HG03196 (cell line): ENCODE measurements at regions not wholly inside any gene's neighbourhood (a gene's known extent, or its start where the extent isn't known, plus 50 kb on each side); places are given as distances from the start of the nearest gene placed in this dataset.

Experiments
- ATAC-seq: cut with Tn5 transposase; IDR thresholded peaks from one replicate; pipeline ENCODE4 v1.9.1; 2021; ENCODE audit not compliant: unreplicated experiment

- ATAC-seq, result no peak
Observed at GRCh38 chr2:8086796-8087479, 594.9 kb upstream of the ID2 start.

- no peak for ATAC-seq
Observed at GRCh38 chr2:8087480-8087840, 594.4 kb upstream of the ID2 start.

GRCh38 chr2:8088810-8089209 lies 593.0 kb upstream of the ID2 start:
- ATAC-seq, result no peak

- no peak for ATAC-seq
Observed at GRCh38 chr2:8089596-8089995, 592.3 kb upstream of the ID2 start.

GRCh38 chr2:8090748-8091700 lies 590.8 kb upstream of the ID2 start:
- no peak for ATAC-seq

GRCh38 chr2:8094526-8094925 lies 587.3 kb upstream of the ID2 start:
- ATAC-seq, result no peak

GRCh38 chr2:8095978-8096377 lies 585.9 kb upstream of the ID2 start:
- no peak for ATAC-seq

- no peak for ATAC-seq
Observed at GRCh38 chr2:8096484-8096883, 585.4 kb upstream of the ID2 start.

GRCh38 chr2:8098476-8099266 lies 583.2 kb upstream of the ID2 start:
- ATAC-seq, result no peak

GRCh38 chr2:8099267-8099582 lies 582.6 kb upstream of the ID2 start:
- ATAC-seq, result no peak

GRCh38 chr2:8101614-8102277 lies 580.1 kb upstream of the ID2 start:
- ATAC-seq, result no peak

GRCh38 chr2:8102470-8102869 lies 579.4 kb upstream of the ID2 start:
- ATAC-seq, result no peak

- no peak for ATAC-seq
Observed at GRCh38 chr2:8103085-8103708, 578.7 kb upstream of the ID2 start.

- ATAC-seq, result no peak
Observed at GRCh38 chr2:8107150-8107549, 574.7 kb upstream of the ID2 start.

- no peak for ATAC-seq
Observed at GRCh38 chr2:8107621-8108378, 574.1 kb upstream of the ID2 start.

- ATAC-seq, result no peak
Observed at GRCh38 chr2:8110716-8111115, 571.1 kb upstream of the ID2 start.

GRCh38 chr2:8111193-8111592 lies 570.7 kb upstream of the ID2 start:
- no peak for ATAC-seq

GRCh38 chr2:8115456-8115855 lies 566.4 kb upstream of the ID2 start:
- no peak for ATAC-seq

- ATAC-seq, result no peak
Observed at GRCh38 chr2:8115966-8116365, 565.9 kb upstream of the ID2 start.

GRCh38 chr2:8116661-8117060 lies 565.2 kb upstream of the ID2 start:
- ATAC-seq, result peak; percentile 88
